ENCODE measurements at regions not wholly inside any gene's neighbourhood (a gene's known extent, or its start where the extent isn't known, plus 50 kb on each side); places are given as distances from the start of the nearest gene placed in this dataset.

DNA sequence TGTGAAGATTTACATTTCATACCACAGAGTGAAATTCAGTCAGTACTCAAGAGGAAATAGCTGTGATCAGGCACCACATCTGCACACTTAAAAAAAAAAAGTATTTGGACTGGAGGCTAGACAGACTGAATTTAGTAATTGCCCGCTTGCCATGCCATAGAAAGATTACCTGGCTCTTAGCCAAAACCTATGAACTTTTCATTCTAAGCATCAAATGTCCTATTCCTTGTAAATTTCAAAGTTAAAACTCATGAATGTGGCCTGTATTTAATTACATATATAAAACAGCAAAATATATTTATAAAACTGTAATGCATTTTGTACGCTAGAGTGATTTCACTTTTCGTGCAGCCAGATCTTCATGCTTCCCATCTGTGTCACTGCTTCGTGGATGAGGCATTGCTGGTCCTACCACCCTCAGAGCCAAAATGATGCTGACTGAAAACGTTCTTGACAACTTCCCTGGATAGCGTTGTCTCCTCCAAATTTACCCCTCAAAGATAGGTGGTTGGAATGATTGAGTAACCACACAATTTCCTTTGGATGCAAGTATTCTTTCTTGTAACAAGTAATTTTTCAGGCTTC is 447.9 kb upstream of the SGCD start:
- H3K9me3 ChIP-seq, result no peaks in the 10 kb centered on the region
- FAIRE-seq, result no peak
- 71% methylated on average over 6 of the region's 6 CpGs for WGBS (ENCODE audit: missing lambda C conversion rate)
- no peak for DNase-seq (ENCODE audit: low read depth in 1 of 2, low spot score in 1 of 2)
- peaks cover 3% of the 10 kb centered on the region; the same call in 1 of the 3 replicates for H3K4me1 ChIP-seq
- TF ChIP-seq FOXS1 (CRISPR knock-in tag; IDR thresholded peaks at IDR 0.05) (no peak), HEYL (CRISPR knock-in tag; IDR thresholded peaks at IDR 0.05) (no peak), CEBPB (IDR thresholded peaks at IDR 0.05) (no peak), MAZ (IDR thresholded peaks at IDR 0.05; ENCODE audit: borderline replicate concordance, low read depth, low read length) (no peak), CHD2 (IDR thresholded peaks at IDR 0.05; ENCODE audit: low read length, partially characterized antibody) (no peak), FOSL2 (IDR thresholded peaks at IDR 0.05) (no peak), FOSL2 (CRISPR knock-in tag; IDR thresholded peaks at IDR 0.05) (no peak), KDM1A (IDR thresholded peaks at IDR 0.05; ENCODE audit: low read depth) (no peak)
- TF ChIP-seq, protein P1, sequence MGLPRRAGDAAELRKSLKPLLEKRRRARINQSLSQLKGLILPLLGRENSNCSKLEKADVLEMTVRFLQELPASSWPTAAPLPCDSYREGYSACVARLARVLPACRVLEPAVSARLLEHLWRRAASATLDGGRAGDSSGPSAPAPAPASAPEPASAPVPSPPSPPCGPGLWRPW (IDR thresholded peaks at IDR 0.05), result no peak
- no peak overlapping the region for H3K4me2 ChIP-seq
- no peak for ATAC-seq
- ChIA-PET POLR2A (no interaction called here), CTCF (interaction anchor here (0.7 kb wide), 1 partner anchor 9 kb away, joined by 3 read pairs; no protein-coding TSS in a partner anchor)
- no peak overlapping the region for H3K27ac ChIP-seq
- no peak overlapping the region for H3K4me3 ChIP-seq

DNA sequence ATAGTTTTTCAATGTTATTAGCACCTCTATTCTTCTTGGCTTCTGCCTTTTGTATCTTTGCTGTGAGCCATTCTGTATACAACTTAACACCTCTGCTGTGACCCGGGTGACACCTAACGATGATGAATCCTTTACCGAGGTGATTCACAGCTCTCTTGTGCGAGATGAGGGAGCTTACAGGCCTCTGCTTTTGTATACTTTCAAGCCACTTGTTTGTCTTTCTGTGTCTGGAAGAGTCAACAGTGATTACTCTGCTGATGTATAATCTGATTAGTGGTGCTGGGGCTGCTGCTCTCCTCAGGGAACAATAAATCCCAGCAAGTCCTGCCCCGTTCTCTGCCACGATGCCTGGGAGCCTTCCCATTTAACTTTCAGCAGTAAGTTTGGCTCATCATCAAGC is 442.9 kb upstream of the SGCD start:
- H3K4me1 ChIP-seq, result peaks cover 4% of the 10 kb centered on the region; the same call in 1 of the 3 replicates
- H3K4me3 ChIP-seq, result no peak overlapping the region
- DNase-seq (ENCODE audit: low read depth in 1 of 2, low spot score in 1 of 2), result peak in 1 of 2 experiments; percentile 25
- TF ChIP-seq MYC (IDR thresholded peaks at IDR 0.05; ENCODE audit: borderline replicate concordance, low read length) (no peak), CHD2 (IDR thresholded peaks at IDR 0.05; ENCODE audit: low read length, partially characterized antibody) (no peak), NFE2L2 (conservative IDR thresholded peaks at IDR 0.05; ENCODE audit: low read length) (no peak), EHF (CRISPR knock-in tag; IDR thresholded peaks at IDR 0.05) (no peak), CBX8 (IDR thresholded peaks at IDR 0.05) (no peak), POLR2A (IDR thresholded peaks at IDR 0.05; ENCODE audit: low read length) (no peak), HOXB13 (CRISPR knock-in tag; IDR thresholded peaks at IDR 0.05; ENCODE audit: low read depth) (no peak), RARB (CRISPR knock-in tag; IDR thresholded peaks at IDR 0.05) (no peak), ZSCAN20 (CRISPR knock-in tag; IDR thresholded peaks at IDR 0.05) (no peak), EHMT2 (IDR thresholded peaks at IDR 0.05; ENCODE audit: low read depth) (no peak), CHD4 (IDR thresholded peaks at IDR 0.05; ENCODE audit: borderline replicate concordance) (no peak), RAD21 (conservative IDR thresholded peaks at IDR 0.05 in 1 of 2, IDR thresholded peaks at IDR 0.05 in 1 of 2) (no peak), FOSL2 (IDR thresholded peaks at IDR 0.05) (no peak), FOSL2 (CRISPR knock-in tag; IDR thresholded peaks at IDR 0.05) (no peak), RCOR1 (IDR thresholded peaks at IDR 0.05; ENCODE audit: low read depth, low read length) (no peak), PHF8 (IDR thresholded peaks at IDR 0.05; ENCODE audit: borderline replicate concordance, low read depth) (no peak), CEBPB (IDR thresholded peaks at IDR 0.05) (no peak)
- TF ChIP-seq, protein P2, sequence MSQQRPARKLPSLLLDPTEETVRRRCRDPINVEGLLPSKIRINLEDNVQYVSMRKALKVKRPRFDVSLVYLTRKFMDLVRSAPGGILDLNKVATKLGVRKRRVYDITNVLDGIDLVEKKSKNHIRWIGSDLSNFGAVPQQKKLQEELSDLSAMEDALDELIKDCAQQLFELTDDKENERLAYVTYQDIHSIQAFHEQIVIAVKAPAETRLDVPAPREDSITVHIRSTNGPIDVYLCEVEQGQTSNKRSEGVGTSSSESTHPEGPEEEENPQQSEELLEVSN (IDR thresholded peaks at IDR 0.05; ENCODE audit: borderline replicate concordance, low read depth), result no peak
- TF ChIP-seq, protein P3, sequence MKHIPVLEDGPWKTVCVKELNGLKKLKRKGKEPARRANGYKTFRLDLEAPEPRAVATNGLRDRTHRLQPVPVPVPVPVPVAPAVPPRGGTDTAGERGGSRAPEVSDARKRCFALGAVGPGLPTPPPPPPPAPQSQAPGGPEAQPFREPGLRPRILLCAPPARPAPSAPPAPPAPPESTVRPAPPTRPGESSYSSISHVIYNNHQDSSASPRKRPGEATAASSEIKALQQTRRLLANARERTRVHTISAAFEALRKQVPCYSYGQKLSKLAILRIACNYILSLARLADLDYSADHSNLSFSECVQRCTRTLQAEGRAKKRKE (CRISPR knock-in tag; IDR thresholded peaks at IDR 0.05; ENCODE audit: low read depth), result no peak
- ATAC-seq, result no peak; a peak in 1 of 6 replicates
- CTCF ChIA-PET, result no interaction called here
- no peak overlapping the region for H3K27ac ChIP-seq
- H3K4me2 ChIP-seq, result no peak overlapping the region
- POLR2A ChIA-PET, result no interaction called here
- H3K9me3 ChIP-seq, result no peaks in the 10 kb centered on the region
- no peak for FAIRE-seq
- 32% methylated on average over 6 of the region's 6 CpGs for WGBS (ENCODE audit: missing lambda C conversion rate)

DNA sequence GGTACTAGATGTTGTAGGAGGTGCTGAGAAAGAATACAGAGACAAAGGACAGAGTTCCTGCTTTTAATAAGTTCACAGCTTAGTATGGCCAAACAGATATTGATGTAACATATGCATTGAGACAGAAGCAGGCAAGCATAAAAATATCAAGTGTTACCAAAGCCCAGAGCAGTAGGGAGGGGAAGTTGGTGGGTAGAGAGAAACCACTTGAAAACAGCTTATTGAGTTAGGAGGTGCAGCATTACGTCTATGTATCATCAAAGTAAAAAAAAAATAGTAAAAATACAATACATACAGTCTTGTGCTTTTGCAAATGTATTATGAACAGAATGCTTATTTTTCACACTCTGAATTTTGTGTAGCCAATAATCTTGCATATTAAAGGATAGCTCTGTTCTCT is 441.8 kb upstream of the SGCD start:
- no peak for ATAC-seq
- Histone ChIP-seq H3K4me3 (no peak overlapping the region), H3K27ac (no peak overlapping the region), H3K9me3 (no peaks in the 10 kb centered on the region), H3K4me1 (peaks cover 4% of the 10 kb centered on the region; the same call in 1 of the 3 replicates), H3K4me2 (no peak overlapping the region)
- 53% methylated on average over 1 of the region's 1 CpG for WGBS (ENCODE audit: missing lambda C conversion rate)
- DNase-seq (ENCODE audit: low read depth in 1 of 2, low spot score in 1 of 2), result no peak
- peak; percentile 49 for FAIRE-seq
- TF ChIP-seq, protein P4, sequence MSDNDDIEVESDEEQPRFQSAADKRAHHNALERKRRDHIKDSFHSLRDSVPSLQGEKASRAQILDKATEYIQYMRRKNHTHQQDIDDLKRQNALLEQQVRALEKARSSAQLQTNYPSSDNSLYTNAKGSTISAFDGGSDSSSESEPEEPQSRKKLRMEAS (IDR thresholded peaks at IDR 0.05), result no peak
- TF ChIP-seq RAD21 (conservative IDR thresholded peaks at IDR 0.05 in 1 of 2, IDR thresholded peaks at IDR 0.05 in 1 of 2) (no peak), FOXS1 (CRISPR knock-in tag; IDR thresholded peaks at IDR 0.05) (no peak), BHLHE40 (IDR thresholded peaks at IDR 0.05; ENCODE audit: low read depth, low read length) (no peak), HDAC2 (IDR thresholded peaks at IDR 0.05) (no peak), JUNB (IDR thresholded peaks at IDR 0.05) (no peak)
- CTCF ChIA-PET, result no interaction called here
- POLR2A ChIA-PET, result no interaction called here

Data from A549 (cell line).